Skeletal muscle tissue (tissue), 3 donors: ENCODE measurements at regions not wholly inside any gene's neighbourhood (a gene's known extent, or its start where the extent isn't known, plus 50 kb on each side); places are given as distances from the start of the nearest gene placed in this dataset.

Source experiments
- H3K27ac ChIP-seq: one replicate; pipeline ENCODE4 v1.7.0; 2013; ENCODE audit warnings: mild to moderate bottlenecking, low read depth, low read length, inconsistent platforms
- H3K27me3 ChIP-seq, 3 donors: one replicate each; pipeline ENCODE4 v1.7.0; 2013; ENCODE audit warnings: low read length in 3 of 3; ENCODE audit not compliant: control insufficient read depth in 3 of 3, insufficient read depth in 3 of 3
- H3K36me3 ChIP-seq, 3 donors: one replicate each; pipeline ENCODE4 v1.7.0; 2013; ENCODE audit warnings: low read length in 3 of 3; ENCODE audit not compliant: control insufficient read depth in 3 of 3, insufficient read depth in 3 of 3
- H3K4me1 ChIP-seq, 3 donors: one replicate each; pipeline ENCODE4 v1.7.0; 2013; ENCODE audit warnings: low read length in 3 of 3, mild to moderate bottlenecking in 3 of 3; ENCODE audit not compliant: control insufficient read depth in 3 of 3, insufficient read depth in 3 of 3
- H3K4me3 ChIP-seq, 3 donors: one replicate each; pipeline ENCODE4 v1.7.0; 2013; ENCODE audit warnings: low read length in 3 of 3
- H3K9ac ChIP-seq, 3 donors: one replicate each; pipeline ENCODE4 v1.7.0; 2013; ENCODE audit warnings: low read length in 3 of 3, mild to moderate bottlenecking in 3 of 3, moderate library complexity in 2 of 3, low read depth in 1 of 3
- H3K9me3 ChIP-seq, 3 donors: one replicate each; pipeline ENCODE4 v1.7.0; 2013; ENCODE audit warnings: low read length in 3 of 3; ENCODE audit not compliant: control insufficient read depth in 3 of 3
- donor health status: Osteomylitis.

GRCh38 chr2:129863350-129863749, 116.1 kb upstream of the RAB6C start:
- peaks cover 0 to 5% (median 0%) of the 10 kb centered on the region in 3 donors for H3K27me3 ChIP-seq
- H3K9ac ChIP-seq, result no peak overlapping the region
- H3K9me3 ChIP-seq, result no peaks in the 10 kb centered on the region
- H3K36me3 ChIP-seq, result no peaks in the 10 kb centered on the region
- no peaks in the 10 kb centered on the region for H3K4me1 ChIP-seq
- H3K4me3 ChIP-seq, result no peak overlapping the region
- H3K27ac ChIP-seq, result no peak overlapping the region

- Histone ChIP-seq H3K9me3 (no peaks in the 10 kb centered on the region), H3K36me3 (no peaks in the 10 kb centered on the region), H3K4me3 (no peak overlapping the region), H3K27me3 (peaks cover 0 to 5% (median 0%) of the 10 kb centered on the region in 3 donors), H3K4me1 (no peaks in the 10 kb centered on the region), H3K9ac (no peak overlapping the region), H3K27ac (no peak overlapping the region)
Measured at GRCh38 chr2:129864719-129865118, 114.7 kb upstream of the RAB6C start.

- no peaks in the 10 kb centered on the region for H3K9me3 ChIP-seq
- H3K4me1 ChIP-seq, result no peaks in the 10 kb centered on the region
- no peaks in the 10 kb centered on the region for H3K36me3 ChIP-seq
- H3K27me3 ChIP-seq, result peaks cover 0 to 2% (median 0%) of the 10 kb centered on the region in 3 donors
- no peak overlapping the region for H3K4me3 ChIP-seq
- H3K9ac ChIP-seq, result no peak overlapping the region
- no peak overlapping the region for H3K27ac ChIP-seq
Measured at GRCh38 chr2:129865976-129866375, 113.5 kb upstream of the RAB6C start.

DNA sequence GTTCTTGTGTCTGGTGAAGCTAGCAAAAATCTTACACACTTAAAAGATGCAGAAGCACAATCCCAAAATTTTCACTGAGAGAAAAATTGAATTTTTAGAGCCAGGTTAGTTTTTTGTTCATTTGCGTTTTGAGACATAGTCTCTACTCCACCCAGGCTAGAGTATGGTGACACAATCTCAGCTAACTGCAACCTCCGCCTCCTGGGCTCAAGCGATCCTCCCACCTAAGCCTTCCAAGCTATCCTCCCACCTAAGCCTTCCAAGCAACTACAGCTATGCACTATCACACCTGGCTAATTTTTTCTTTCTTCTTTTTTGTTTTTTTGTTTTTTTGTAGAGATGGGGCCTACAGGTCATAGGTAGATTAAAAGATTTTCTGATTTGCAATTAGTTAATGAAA, 113.1 kb upstream of the RAB6C start:
- Histone ChIP-seq H3K27me3 (no peaks in the 10 kb centered on the region), H3K27ac (no peak overlapping the region), H3K4me1 (no peaks in the 10 kb centered on the region), H3K9ac (no peak overlapping the region), H3K9me3 (no peaks in the 10 kb centered on the region), H3K4me3 (no peak overlapping the region), H3K36me3 (no peaks in the 10 kb centered on the region)

DNA sequence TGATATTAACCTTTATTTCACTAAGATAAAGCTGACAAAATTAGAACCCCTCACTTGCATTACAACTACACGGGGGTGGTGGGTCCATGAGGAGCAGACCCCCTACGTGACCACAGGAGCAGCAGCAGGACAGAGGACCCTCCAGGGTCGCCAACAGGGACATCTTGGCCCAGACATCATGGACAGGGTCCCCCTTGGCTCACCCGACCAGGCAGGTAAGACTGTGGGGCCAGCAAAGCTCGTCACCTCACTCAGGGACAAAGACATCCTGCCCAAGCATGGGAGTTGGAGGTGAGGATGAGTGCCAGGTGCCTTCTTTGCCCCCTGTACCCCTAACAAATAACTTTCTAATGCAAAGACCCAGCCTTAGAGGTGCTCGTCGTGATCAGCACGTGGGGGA, 111.3 kb upstream of the RAB6C start:
- Histone ChIP-seq H3K4me1 (no peaks in the 10 kb centered on the region), H3K36me3 (no peaks in the 10 kb centered on the region), H3K4me3 (no peak overlapping the region), H3K27me3 (no peaks in the 10 kb centered on the region), H3K9me3 (no peaks in the 10 kb centered on the region), H3K27ac (no peak overlapping the region), H3K9ac (no peak overlapping the region)

- H3K36me3 ChIP-seq, result no peaks in the 10 kb centered on the region
- H3K4me1 ChIP-seq, result no peaks in the 10 kb centered on the region
- H3K27ac ChIP-seq, result no peak overlapping the region
- no peaks in the 10 kb centered on the region for H3K9me3 ChIP-seq
- no peaks in the 10 kb centered on the region for H3K27me3 ChIP-seq
- H3K9ac ChIP-seq, result no peak overlapping the region
- H3K4me3 ChIP-seq, result no peak overlapping the region
Measured at GRCh38 chr2:129870685-129871241, 108.7 kb upstream of the RAB6C start.

GRCh38 chr2:129872446-129872845, 107.0 kb upstream of the RAB6C start:
- no peaks in the 10 kb centered on the region for H3K27me3 ChIP-seq
- no peak overlapping the region for H3K9ac ChIP-seq
- peaks cover 5 to 7% (median 6%) of the 10 kb centered on the region in 3 donors for H3K4me1 ChIP-seq
- H3K36me3 ChIP-seq, result no peaks in the 10 kb centered on the region
- H3K27ac ChIP-seq, result no peak overlapping the region
- no peaks in the 10 kb centered on the region for H3K9me3 ChIP-seq
- H3K4me3 ChIP-seq, result no peak overlapping the region

DNA sequence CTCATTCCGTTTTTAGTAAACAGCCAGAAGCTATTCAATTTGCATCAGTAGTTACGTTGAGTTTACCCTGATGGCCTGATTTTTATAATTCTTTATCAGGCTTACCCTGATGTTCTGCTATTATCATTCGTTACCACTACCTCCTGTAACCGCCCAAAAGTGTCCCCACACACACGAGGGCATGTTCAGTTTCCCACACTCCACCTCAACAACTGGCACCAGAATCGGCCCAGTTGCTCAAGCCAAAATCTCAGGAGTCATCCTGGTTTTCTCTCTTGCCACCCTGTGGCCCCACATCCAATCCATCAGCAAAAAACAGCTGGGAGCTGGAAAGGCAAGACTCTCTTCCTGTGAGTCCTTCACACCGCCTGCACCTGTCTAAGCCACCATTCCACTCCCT, 102.9 kb upstream of the RAB6C start:
- H3K9me3 ChIP-seq, result no peaks in the 10 kb centered on the region
- peaks cover 5 to 16% (median 9%) of the 10 kb centered on the region in 3 donors for H3K4me1 ChIP-seq
- H3K27me3 ChIP-seq, result no peaks in the 10 kb centered on the region
- no peaks in the 10 kb centered on the region for H3K36me3 ChIP-seq
- peak overlapping the region; percentile 77 to 95 (median 91) for H3K9ac ChIP-seq
- H3K27ac ChIP-seq, result peak overlapping the region; percentile 62
- H3K4me3 ChIP-seq, result peak overlapping the region; percentile 81 to 95 (median 88)

GRCh38 chr2:129877289-129877741, 102.2 kb upstream of the RAB6C start:
- Histone ChIP-seq H3K27me3 (no peaks in the 10 kb centered on the region), H3K4me1 (peaks cover 5 to 16% (median 9%) of the 10 kb centered on the region in 3 donors), H3K9me3 (no peaks in the 10 kb centered on the region), H3K4me3 (peak overlapping the region; percentile 81 to 95 (median 88)), H3K27ac (peak overlapping the region; percentile 62), H3K36me3 (no peaks in the 10 kb centered on the region), H3K9ac (peak overlapping the region; percentile 77 to 95 (median 91))

- H3K9ac ChIP-seq, result peak overlapping the region; percentile 72 to 84 (median 81)
Measured at GRCh38 chr2:129877795-129878775, 101.4 kb upstream of the RAB6C start.

More at GRCh38 chr2:129877795-129878775, 101.4 kb upstream of the RAB6C start:
- no peaks in the 10 kb centered on the region for H3K27me3 ChIP-seq
- H3K27ac ChIP-seq, result peak overlapping the region; percentile 73
- H3K4me3 ChIP-seq, result peak overlapping the region; percentile 56 to 83 (median 81)
- H3K36me3 ChIP-seq, result no peaks in the 10 kb centered on the region
- H3K9me3 ChIP-seq, result no peaks in the 10 kb centered on the region
- H3K4me1 ChIP-seq, result peaks cover 5 to 16% (median 9%) of the 10 kb centered on the region in 3 donors
